GM18858 (cell line): ENCODE measurements at regions not wholly inside any gene's neighbourhood (a gene's known extent, or its start where the extent isn't known, plus 50 kb on each side); places are given as distances from the start of the nearest gene placed in this dataset.
A peak's percentile ranks its signal among the peaks of the same experiment; 100 is the strongest.

Experiments used
- ATAC-seq: cut with Tn5 transposase; IDR thresholded peaks from one replicate; pipeline ENCODE4 v1.9.1; 2021; ENCODE audit not compliant: unreplicated experiment

DNA sequence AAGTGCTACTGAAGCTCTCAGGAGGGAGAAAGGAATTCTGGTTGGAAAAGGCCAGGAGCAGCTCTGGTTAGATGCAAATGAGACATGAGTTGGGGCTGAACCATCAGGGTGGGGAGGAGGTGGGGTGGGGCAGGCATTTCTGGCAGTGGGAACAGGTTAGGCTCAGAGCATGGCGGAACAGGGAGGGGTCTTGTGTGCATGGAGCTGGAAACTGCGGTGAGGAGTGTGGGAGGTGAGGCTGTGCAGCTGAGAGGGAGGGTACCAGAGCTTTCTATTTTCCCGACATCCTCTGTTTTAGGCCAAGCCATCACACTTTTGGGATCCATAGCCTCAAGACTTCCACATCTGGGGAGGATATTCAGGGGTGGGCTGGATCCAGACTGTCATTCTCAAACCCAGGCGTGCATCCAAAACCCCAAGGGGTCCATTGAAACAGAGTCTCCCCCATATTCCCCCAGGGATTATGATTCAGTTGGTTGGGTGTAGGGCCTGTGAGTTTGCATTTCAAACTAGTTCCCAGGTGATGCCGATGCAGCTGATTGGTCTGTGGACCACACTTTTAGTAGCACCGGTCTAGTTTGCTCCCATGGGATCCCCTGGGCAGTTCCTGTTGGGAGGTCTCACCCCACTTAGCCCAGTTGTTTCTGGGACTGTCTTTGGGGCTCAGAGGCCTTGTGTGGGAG is 100.9 kb upstream of the TLE3 start:
- ATAC-seq: no peak

DNA sequence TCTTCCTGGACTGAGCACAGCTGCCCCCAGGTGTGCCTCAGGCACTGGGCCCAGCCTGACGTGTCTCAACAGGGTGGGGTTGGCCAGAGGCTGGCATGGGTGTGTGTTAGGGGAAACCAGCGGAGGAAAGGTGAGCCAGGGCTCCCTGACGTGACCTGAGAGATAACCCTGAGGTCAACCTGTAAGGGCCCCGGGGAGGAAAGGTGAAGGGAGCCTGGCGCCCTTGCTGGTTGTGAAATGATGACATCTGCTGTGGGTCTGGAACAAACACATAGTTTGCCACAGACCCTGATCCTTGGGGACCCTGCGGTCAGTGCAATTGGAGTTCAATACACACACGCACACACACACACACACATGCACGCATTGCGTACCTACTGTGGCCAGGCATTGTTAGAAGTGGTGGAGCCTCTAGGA is 100.2 kb upstream of the TLE3 start:
- no peak for ATAC-seq

DNA sequence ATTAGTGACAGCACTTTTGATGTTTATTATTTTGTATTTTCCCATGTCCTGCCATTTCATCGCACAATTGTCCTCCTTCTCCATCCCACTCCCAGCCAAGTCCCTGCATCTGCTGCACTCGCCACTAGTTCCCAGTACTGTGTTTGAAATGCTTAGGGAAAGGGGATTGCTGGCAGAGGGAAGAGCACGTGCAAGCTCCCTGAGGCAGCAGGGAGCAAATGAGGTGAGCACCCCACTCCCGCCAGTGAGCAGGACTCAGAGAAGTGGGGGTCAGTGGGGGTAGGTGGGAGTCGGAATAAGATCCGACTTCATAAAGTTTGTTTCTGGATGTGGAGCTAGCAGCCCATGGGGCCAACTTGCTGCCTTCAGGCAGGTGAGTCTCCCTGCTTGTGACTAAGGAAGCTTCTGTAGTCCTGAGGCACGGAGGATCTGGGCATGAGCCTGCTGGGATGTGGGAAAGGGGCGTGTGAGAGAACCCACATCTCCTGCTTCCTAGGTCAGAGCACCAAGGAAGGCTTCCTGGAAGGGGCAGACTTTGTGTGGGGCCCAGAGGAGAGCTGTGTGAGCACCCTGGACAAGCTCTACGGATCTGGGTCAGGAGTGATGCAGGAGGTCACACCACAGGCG is 99.7 kb upstream of the TLE3 start:
- ATAC-seq: no peak

DNA sequence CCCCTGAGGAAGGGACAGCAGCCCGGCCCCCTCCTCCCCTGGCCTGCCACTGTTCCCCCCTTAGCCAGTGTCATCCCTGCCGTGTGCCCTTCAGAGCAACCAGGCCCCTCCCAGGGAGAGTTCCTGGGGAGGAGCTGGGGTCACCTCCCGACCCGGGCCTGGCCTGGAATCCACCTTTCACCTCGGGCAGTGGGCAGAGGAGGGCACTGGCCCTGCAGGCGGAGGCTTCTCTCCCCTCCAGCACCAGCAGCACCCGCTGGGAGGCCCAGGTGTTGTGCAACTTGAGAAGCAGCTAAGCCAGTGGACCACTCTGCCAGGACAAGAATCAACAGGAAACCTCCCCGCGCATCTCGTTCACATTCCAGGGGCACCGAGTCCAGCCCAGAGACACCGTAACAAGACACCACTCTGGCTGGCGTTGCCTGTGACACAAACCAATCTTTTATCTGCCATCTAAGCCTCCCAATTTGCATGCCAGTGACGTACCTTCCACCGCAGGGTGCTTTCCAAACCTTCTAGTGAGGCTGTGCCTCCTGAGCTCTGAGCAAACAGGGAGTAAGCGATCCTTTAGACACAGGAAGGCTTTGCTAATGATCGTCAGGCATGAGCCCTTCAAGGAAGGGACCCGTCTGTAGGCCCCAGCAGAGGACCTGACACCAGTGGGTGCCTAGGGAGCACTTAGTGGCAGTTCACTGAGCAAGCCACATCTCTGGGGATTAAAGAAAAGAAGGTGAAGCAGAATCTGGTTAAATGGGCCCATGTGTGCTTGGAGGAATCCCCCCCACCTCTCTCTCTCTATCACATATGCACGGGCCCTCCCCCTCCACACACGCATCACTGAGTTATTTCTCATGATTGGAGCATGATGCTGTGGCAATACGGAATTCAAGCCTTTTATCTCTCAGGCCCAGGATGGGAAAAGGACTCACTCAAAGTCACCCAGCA is 98.9 kb upstream of the TLE3 start:
- peak; percentile 88 for ATAC-seq

DNA sequence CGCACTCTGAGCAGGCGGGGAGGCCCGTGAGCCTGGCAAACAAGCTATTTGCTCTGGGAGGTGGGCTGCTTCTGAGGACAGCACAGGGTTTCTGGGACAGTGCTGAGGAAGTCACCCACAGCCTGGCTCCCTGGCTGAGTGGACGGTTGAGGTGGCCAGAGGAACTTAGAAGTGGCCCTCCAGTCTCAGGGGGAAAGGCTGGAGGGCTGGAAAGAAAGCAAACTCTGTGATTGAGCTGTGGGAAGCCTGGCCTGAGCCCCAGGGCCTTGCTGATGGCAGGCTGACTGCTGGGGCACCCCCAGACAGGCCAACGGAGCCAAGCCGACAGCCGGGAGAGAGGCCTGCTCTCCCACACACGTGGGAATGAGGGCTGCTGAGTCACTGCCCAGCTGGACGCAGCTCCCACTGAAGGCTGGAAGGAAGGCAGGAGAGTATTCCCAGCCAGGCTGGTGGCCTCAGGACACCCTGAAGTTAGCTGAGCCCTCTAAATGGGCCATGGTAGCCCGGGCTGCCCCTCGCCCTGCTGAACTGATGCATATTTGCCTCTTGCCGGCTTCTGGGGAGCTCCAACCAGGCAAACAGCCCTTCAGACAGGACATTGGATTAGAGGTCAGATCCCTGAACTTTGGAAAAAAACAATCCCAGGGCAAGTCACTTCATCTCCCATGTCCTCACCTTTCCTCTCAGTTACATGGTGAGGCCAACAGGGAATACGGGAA is 98.0 kb upstream of the TLE3 start:
- no peak for ATAC-seq

DNA sequence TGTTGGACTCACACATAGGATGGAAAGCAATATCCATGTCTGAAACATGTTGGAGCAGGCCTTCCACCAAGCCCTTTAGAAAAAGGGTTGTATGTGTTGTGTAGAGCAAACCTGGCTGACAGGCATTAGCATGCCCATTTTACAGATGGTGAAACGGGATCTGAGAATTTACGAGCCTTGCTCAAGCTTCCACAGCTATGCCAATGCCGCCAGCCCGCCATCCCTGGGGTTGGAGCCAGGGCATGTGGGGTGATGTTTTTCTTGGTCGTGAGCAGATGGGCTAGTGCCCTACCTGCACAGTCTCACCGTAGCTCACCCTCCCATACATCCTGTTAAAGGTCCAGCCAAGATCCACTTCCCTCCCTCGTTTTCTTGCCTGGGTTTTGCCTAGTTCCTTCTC is 97.5 kb upstream of the TLE3 start:
- ATAC-seq: no peak

DNA sequence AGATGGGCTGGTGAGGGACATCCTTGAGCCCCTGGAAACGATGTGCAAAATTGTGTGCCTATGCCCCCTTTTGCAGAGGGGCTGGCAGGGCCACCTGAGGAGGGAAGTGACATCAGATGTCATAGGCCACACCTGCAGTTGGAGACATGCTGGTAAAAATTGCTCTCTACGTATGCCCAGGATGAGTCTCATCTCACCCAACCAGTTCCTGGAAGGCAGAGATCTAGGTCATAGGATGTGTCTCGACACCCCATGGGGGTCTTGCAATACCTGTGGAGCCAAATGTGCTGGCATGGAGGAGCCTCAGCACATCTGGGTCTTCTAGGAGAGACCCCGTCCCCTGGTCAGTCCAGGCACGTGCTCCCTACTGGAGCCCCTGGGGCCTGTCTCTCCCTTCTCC is 96.5 kb upstream of the TLE3 start:
- ATAC-seq: no peak

DNA sequence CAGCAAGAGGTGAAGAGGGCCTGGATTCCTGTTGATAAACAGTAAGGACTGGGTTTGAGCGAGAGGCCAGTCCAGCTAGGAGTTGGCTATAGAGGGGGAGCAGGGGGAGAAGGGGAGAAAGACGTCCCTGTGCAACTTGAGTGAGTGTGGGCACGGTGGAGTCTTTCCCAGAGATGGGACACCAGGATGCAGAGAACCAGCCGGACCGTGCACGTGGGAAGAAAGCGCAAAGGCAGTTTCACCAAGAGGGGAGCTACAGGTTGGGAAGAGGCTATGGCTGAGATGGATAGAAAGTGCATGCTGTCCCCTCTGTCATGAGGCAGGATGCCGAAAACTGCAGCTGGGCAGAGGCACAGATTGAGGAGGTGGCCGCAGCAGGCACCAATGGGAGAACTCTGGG is 96.0 kb upstream of the TLE3 start:
- no peak for ATAC-seq

DNA sequence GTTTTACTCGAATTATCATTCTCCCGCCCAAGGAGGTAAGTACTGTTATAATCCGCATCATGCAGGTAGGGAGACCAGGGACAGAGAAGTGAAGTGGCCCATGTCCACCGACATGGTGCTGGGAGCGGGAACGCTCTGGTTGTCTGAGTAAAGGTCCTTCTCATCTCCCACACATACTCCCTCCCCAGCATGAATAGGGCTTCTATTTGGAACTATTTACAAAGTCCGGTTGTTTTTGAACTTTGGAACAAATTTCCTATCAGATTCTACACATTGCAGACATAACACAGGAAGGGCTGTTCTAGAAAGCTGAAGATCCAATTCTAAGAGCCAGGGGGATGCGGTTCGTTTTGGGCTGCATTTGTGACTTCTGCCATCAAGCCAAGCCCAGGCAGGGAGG is 94.8 kb upstream of the TLE3 start:
- ATAC-seq: no peak

DNA sequence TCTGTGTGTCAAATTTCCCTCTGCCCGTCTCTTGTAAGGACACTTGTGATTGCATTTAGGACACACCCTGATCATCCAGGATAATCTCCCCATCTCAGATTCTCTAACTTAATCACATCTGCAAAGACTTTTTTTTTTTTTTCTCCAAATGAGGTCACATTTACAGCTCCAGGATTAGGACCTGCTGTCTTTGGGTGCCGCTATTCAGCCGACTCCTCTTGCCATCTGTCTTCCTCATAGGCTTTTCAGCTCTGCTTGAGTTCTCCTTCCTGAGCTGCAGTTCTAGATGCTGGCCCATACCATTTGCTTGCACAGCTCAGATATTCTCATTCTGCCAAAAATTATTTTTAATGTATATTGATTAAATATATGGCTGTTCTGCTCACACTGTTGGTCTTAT is 94.3 kb upstream of the TLE3 start:
- no peak for ATAC-seq

DNA sequence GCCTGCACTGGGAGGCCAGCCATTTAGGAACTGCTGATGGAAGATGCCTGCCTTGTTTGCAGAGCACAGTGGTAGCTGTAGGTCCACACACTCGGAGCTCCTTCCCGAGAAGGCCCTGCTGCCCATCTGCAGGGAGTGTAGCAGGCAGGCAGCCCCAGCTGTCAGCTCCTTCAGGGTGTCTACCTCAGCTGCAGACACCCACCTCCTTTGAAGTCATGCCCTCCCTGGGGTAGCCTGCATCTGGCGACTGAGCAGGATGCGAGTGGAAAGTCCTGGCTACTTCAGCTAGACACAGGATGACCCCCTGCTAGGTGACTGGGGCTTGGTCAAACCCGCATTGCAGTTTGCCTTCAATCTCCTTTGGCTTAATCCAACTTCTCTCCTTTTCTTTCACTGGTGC is 93.2 kb upstream of the TLE3 start:
- ATAC-seq: no peak

DNA sequence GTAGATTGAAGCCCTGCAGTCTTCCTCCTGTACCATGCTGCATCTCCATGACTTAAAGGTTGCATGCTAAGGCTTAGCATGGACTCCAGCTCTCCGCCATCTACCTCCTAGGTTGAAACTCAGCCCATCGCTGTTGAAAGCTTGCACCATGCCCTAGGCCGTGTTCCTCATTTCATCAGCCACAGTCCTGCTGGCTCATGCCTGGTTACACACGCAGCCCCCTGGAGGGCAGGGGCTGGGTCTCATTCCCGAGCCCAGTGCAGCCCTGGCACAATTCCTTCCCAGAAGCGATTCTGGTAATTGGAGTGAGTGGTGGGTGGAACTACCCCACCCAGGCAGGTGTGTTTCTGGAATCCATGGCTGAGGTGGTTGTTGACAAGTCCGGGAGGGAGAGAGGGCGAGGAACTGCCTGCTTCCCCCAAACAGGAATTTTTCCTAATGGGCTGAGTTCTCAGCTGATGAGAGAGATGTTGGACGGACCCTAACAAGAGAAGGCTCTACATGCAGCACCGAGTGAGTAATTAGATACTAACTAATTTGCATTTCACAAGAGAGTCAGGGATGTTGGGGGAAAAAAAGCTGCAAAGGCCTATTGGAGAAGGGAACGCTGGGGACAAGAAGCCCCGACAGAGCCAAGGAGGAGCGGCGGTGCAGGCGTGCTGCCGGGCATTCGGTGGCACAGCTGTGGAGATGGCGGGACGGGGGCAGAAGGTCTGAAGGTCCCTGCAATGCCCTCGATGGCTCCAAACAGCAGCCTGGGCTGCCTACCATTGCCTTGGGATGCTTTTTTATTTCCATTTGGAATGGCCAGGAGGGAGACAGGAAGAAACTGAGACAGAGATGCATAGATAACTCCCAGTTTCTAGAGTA is 92.3 kb upstream of the TLE3 start:
- no peak for ATAC-seq

DNA sequence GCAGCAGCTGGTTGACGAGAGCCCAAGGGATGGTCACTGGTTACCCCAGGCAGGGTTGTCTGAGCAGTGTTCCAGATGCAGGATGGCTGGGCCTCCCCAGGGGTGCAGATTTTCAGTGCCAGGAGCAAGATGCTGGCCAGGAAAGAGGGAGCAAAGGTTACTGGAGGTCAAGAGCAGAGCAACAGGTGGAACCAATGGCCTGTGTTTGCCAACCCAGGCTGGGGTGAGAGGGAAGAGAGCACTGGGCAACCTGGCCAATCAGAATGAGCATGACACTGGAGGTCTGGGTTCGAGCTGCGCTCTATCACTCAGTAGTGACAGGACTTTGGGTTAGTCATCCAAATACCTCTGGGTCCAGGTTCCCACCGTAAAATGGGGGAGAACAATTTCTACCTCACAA is 90.6 kb upstream of the TLE3 start:
- no peak for ATAC-seq

DNA sequence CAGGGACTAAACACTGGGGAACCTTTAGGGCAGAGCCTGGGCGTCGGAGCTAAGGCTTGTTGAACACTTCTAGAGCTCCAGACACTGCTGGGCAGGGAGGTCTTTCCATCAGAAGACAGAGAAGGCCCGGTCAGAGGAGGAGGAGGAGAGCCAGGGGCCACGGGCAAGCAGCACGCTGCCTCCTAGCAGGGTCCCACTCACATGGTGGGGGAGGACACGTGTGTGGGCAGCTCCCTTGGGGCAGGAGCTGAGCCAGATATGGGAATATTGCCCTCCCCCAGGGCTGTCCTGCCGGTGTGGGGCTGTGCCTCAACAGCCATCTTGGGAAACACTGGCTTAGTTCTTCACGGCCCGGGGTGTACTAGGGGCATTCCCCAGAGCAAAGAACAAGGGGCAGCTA is 89.6 kb upstream of the TLE3 start:
- ATAC-seq: no peak

DNA sequence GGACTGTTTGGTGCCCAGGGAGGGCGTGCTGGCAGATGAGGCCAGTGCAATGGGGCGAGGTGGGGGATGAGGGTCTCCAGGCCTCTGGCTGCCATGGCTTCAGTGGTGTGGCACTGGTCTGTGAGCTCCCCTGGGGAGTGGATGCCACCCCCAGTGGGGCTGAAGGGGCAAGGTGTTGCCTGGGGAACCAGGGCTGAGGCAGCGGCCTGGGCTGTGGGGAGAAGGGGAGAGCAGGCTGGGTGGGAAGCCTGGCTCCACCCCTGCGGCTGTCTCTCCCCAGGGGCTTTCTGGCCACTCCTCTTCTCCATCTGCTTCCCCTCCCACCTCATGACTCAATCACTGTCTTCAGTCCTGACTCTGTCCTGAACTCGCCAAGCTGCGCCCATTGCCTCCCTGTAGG is 88.4 kb upstream of the TLE3 start:
- no peak for ATAC-seq

DNA sequence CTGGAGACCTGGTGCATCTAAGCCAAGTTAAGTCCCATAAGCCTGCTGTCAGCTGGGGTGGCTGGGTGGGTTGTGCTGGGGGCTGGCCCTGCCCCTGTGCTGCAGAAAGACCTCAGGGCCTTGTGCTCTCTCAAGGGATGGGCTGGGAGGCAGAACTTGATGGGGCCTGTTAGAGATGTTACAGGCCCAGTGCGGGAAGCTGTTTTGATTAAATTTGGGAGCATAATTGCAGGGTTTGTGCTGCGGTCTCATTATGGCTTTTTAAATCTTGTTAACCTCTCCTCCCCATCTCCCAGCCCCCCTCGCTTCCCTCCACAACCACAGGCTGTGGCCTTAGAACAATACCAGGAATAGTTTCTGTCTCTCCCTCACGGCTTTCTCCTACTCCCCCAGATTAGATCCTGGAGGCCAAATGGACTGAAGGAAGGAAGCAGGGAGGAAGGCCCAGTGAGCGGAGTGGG is 87.6 kb upstream of the TLE3 start:
- ATAC-seq: no peak

DNA sequence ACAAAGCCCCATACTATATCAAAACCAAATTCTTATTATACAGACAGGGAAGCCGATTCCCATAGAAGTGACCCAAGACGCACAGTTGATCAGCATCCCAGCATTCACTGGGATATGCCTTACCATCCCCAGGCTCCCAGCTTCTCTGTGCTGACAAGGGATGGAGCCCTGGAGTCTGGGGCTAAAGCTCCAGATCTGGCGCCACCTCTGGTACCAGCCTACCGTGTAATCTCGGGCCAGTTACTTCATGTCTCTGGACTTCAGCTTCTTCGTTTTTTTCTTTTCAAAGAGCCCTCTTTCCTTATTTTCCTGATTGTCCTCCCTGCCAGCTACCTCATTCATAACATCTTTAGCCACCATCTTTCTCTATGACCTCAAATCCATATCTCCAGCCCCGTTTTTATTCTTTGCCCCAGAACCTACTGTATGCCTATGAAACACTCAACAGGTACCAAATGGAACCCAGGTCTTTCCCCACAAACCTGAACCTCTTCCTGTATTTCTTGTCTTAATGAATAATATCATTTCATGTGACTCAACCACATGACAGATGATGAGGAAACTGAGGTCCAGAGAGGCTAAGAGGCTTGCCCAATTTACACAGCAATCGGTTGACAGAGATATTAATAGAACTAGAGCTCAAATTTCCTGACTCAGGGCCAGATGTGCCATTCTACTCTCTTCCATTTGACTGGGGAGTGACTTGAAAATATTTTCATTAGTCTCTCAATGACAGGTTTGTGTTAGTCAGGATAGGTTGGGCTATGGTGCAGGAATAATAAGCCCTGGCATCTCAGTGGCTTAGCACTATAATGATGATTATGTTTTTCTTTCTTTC is 85.4 kb upstream of the TLE3 start:
- ATAC-seq: no peak

DNA sequence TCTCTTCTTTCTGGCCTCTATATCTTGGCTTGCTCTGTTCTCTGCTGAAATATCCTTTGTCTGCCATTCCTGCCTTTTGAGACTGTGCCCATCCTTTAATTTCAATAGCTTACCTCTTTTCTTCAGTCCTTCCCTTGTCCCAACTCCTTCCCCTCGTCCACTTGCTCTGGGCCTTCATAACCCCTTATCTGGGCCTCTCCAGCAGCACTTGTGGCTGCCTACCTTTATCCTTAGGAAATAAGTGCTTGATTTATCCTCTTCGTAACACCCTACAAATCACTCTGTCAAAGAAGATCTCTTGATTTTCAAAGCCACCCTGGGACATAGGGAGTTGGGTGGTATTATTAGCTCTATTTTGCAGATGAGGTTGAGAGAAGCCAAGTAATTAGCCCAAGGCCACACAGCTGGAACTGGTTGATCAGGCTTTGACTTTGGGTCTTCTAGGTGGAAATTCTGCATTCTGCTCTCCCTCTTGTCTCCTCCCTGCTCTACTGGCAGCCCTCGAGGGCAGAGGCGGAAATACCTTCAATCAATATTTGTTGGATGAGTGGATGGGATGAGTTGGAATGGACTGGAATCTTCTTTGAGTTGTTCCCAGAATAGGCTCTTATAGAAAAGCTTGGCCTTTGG is 84.0 kb upstream of the TLE3 start:
- ATAC-seq: no peak
